ENCODE measurements at regions not wholly inside any gene's neighbourhood (a gene's known extent, or its start where the extent isn't known, plus 50 kb on each side); places are given as distances from the start of the nearest gene placed in this dataset.

- 65% methylated on average over 12 of the region's 12 CpGs for WGBS
- Histone ChIP-seq H3K4me1 (ENCODE audit: insufficient read depth) (no peaks in the 10 kb centered on the region), H3K4me3 (ENCODE audit: low read depth, low read length) (no peak overlapping the region), H3K27ac (ENCODE audit: low read depth) (no peak overlapping the region), H3K36me3 (ENCODE audit: insufficient read depth) (no peaks in the 10 kb centered on the region)
- DNase-seq (ENCODE audit: extremely low spot score): no peak
Observed at GRCh38 chr5:3889412-3890142, 293.9 kb downstream of the IRX1 start.

- WGBS: 49% methylated on average over 3 of the region's 3 CpGs
Observed at GRCh38 chr5:3891113-3891512, 295.5 kb downstream of the IRX1 start.

DNA sequence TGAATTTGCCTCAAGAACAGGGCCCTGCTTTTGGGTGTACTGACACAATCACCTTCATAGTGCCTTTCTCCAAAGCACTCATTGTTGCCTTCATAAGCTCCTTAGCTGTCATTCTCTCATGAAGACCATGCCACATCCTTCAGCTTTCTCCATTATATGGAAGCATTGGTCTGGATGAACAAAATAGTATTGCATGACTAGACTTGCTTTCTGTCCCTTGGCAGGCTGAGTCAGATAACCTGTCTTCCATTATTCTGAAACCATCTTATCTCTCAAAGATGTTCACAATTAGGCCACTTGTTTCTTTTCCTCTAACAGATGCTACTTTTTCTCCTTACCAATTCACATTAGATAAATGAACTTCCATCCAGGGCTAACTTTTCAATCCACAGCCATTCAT, 297.9 kb downstream of the IRX1 start:
- no peak overlapping the region for H3K4me3 ChIP-seq (ENCODE audit: low read depth, low read length)
- DNase-seq (ENCODE audit: extremely low spot score): no peak
- H3K36me3 ChIP-seq (ENCODE audit: insufficient read depth): no peaks in the 10 kb centered on the region
- H3K27ac ChIP-seq (ENCODE audit: low read depth): no peak overlapping the region
- H3K4me1 ChIP-seq (ENCODE audit: insufficient read depth): no peaks in the 10 kb centered on the region

More at GRCh38 chr5:3891113-3891512, 295.5 kb downstream of the IRX1 start:
- Histone ChIP-seq H3K27ac (ENCODE audit: low read depth) (no peak overlapping the region), H3K36me3 (ENCODE audit: insufficient read depth) (no peaks in the 10 kb centered on the region), H3K4me3 (ENCODE audit: low read depth, low read length) (no peak overlapping the region), H3K4me1 (ENCODE audit: insufficient read depth) (no peaks in the 10 kb centered on the region)
- DNase-seq (ENCODE audit: extremely low spot score): no peak

GRCh38 chr5:3893975-3894374, 298.3 kb downstream of the IRX1 start:
- Histone ChIP-seq H3K4me3 (ENCODE audit: low read depth, low read length) (no peak overlapping the region), H3K36me3 (ENCODE audit: insufficient read depth) (no peaks in the 10 kb centered on the region), H3K4me1 (ENCODE audit: insufficient read depth) (no peaks in the 10 kb centered on the region), H3K27ac (ENCODE audit: low read depth) (no peak overlapping the region)
- no peak for DNase-seq (ENCODE audit: extremely low spot score)
- WGBS: 76% methylated on average over 1 of the region's 1 CpG

- no peaks in the 10 kb centered on the region for H3K36me3 ChIP-seq (ENCODE audit: insufficient read depth)
- no peak overlapping the region for H3K4me3 ChIP-seq (ENCODE audit: low read depth, low read length)
- no peak overlapping the region for H3K27ac ChIP-seq (ENCODE audit: low read depth)
- 63% methylated on average over 5 of the region's 5 CpGs for WGBS
- DNase-seq (ENCODE audit: extremely low spot score): no peak
- no peaks in the 10 kb centered on the region for H3K4me1 ChIP-seq (ENCODE audit: insufficient read depth)
Observed at GRCh38 chr5:3896098-3896497, 300.5 kb downstream of the IRX1 start.

- H3K36me3 ChIP-seq (ENCODE audit: insufficient read depth): no peaks in the 10 kb centered on the region
- H3K4me3 ChIP-seq (ENCODE audit: low read depth, low read length): no peak overlapping the region
- H3K4me1 ChIP-seq (ENCODE audit: insufficient read depth): no peaks in the 10 kb centered on the region
- 65% methylated on average over 5 of the region's 5 CpGs for WGBS
- no peak for DNase-seq (ENCODE audit: extremely low spot score)
- no peak overlapping the region for H3K27ac ChIP-seq (ENCODE audit: low read depth)
Observed at GRCh38 chr5:3899093-3899492, 303.5 kb downstream of the IRX1 start.

DNA sequence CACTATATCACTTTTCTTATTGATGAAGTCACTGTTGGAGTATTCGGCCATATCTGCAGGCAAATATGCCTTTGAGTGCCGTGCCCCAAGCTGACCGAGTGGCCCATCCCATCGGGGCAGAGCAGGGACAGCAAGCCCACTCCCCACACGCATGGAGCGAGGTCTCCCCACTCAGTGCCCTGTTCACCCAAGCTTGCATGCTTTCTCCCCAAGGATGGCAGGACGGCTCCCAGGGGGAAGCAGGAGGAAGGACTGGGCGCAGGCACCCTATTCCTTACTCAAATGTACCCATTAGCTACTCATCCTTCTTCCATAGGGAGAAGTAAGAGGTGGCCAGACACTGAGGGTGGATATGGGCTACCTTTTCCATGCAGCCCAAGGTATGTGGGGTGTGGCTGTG, 309.0 kb downstream of the IRX1 start:
- Histone ChIP-seq H3K27ac (ENCODE audit: low read depth) (no peak overlapping the region), H3K4me3 (ENCODE audit: low read depth, low read length) (no peak overlapping the region), H3K4me1 (ENCODE audit: insufficient read depth) (no peaks in the 10 kb centered on the region), H3K36me3 (ENCODE audit: insufficient read depth) (no peaks in the 10 kb centered on the region)
- 79% methylated on average over 8 of the region's 8 CpGs for WGBS
- no peak for DNase-seq (ENCODE audit: extremely low spot score)

DNA sequence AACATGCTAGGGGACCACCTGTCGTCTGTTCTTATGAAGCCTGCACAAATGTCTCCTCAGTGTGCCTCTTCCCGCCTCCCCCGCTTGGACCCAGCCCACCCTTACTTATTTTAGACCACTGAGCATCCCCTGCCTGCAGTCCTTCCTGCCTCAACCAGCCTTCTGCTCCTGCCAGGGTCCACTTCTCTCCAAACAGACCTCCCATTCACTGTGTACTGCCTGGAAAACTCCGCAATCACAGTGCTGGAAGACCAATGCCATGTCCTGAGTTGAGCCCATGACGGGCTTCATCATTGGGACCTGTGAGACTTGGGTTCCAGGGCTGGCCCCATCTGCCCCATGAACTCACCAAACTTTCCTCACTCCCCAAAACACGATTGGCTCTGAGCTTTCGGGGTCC, 309.4 kb downstream of the IRX1 start:
- H3K36me3 ChIP-seq (ENCODE audit: insufficient read depth): no peaks in the 10 kb centered on the region
- DNase-seq (ENCODE audit: extremely low spot score): no peak
- H3K4me3 ChIP-seq (ENCODE audit: low read depth, low read length): no peak overlapping the region
- 76% methylated on average over 7 of the region's 7 CpGs for WGBS
- H3K4me1 ChIP-seq (ENCODE audit: insufficient read depth): no peaks in the 10 kb centered on the region
- no peak overlapping the region for H3K27ac ChIP-seq (ENCODE audit: low read depth)

GRCh38 chr5:3905521-3905920, 309.9 kb downstream of the IRX1 start:
- Histone ChIP-seq H3K27ac (ENCODE audit: low read depth) (no peak overlapping the region), H3K4me3 (ENCODE audit: low read depth, low read length) (no peak overlapping the region), H3K4me1 (ENCODE audit: insufficient read depth) (no peaks in the 10 kb centered on the region), H3K36me3 (ENCODE audit: insufficient read depth) (no peaks in the 10 kb centered on the region)
- WGBS: 83% methylated on average over 3 of the region's 3 CpGs
- DNase-seq (ENCODE audit: extremely low spot score): no peak

DNA sequence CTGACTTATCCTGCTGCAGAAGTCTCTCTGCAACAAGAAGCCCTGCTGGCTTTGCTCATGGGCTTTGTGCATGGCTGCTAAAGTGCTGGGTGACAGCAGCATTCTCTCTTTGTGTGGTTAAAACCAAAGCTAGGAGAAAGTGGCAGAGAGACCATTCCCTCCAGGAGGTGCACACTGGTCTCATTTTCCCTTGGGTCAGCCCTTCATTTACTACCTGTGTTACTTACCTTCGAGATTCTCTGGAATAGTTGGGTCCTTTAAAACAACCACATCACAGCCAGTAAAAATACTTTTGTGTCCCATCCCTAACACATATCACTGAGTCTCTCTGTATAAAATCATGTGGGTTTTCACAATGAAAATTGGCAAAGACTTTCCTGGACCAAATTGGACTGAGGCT, 315.5 kb downstream of the IRX1 start:
- Histone ChIP-seq H3K4me1 (ENCODE audit: insufficient read depth) (no peaks in the 10 kb centered on the region), H3K4me3 (ENCODE audit: low read depth, low read length) (no peak overlapping the region), H3K36me3 (ENCODE audit: insufficient read depth) (no peaks in the 10 kb centered on the region), H3K27ac (ENCODE audit: low read depth) (no peak overlapping the region)
- WGBS: 61% methylated on average over 1 of the region's 1 CpG
- no peak for DNase-seq (ENCODE audit: extremely low spot score)

- no peak overlapping the region for H3K27ac ChIP-seq (ENCODE audit: low read depth)
- DNase-seq (ENCODE audit: extremely low spot score): no peak
- H3K4me3 ChIP-seq (ENCODE audit: low read depth, low read length): no peak overlapping the region
- WGBS: 58% methylated on average over 4 of the region's 4 CpGs
- no peaks in the 10 kb centered on the region for H3K36me3 ChIP-seq (ENCODE audit: insufficient read depth)
- H3K4me1 ChIP-seq (ENCODE audit: insufficient read depth): no peaks in the 10 kb centered on the region
Observed at GRCh38 chr5:3911773-3912172, 316.1 kb downstream of the IRX1 start.

- Histone ChIP-seq H3K36me3 (ENCODE audit: insufficient read depth) (no peaks in the 10 kb centered on the region), H3K27ac (ENCODE audit: low read depth) (no peak overlapping the region), H3K4me1 (ENCODE audit: insufficient read depth) (no peaks in the 10 kb centered on the region), H3K4me3 (ENCODE audit: low read depth, low read length) (no peak overlapping the region)
- DNase-seq (ENCODE audit: extremely low spot score): no peak
- 91% methylated on average over 7 of the region's 7 CpGs for WGBS
Observed at GRCh38 chr5:3912790-3913189, 317.2 kb downstream of the IRX1 start.

- Histone ChIP-seq H3K4me1 (ENCODE audit: insufficient read depth) (no peaks in the 10 kb centered on the region), H3K27ac (ENCODE audit: low read depth) (no peak overlapping the region), H3K36me3 (ENCODE audit: insufficient read depth) (no peaks in the 10 kb centered on the region), H3K4me3 (ENCODE audit: low read depth, low read length) (no peak overlapping the region)
- WGBS: 86% methylated on average over 3 of the region's 3 CpGs
- no peak for DNase-seq (ENCODE audit: extremely low spot score)
Observed at GRCh38 chr5:3913279-3913678, 317.6 kb downstream of the IRX1 start.

- H3K36me3 ChIP-seq (ENCODE audit: insufficient read depth): no peaks in the 10 kb centered on the region
- H3K4me1 ChIP-seq (ENCODE audit: insufficient read depth): no peaks in the 10 kb centered on the region
- H3K4me3 ChIP-seq (ENCODE audit: low read depth, low read length): no peak overlapping the region
- 73% methylated on average over 7 of the region's 7 CpGs for WGBS
- H3K27ac ChIP-seq (ENCODE audit: low read depth): no peak overlapping the region
- no peak for DNase-seq (ENCODE audit: extremely low spot score)
Observed at GRCh38 chr5:3925022-3925421, 329.4 kb downstream of the IRX1 start.

GRCh38 chr5:3925935-3926334, 330.3 kb downstream of the IRX1 start:
- no peak for DNase-seq (ENCODE audit: extremely low spot score)
- no peak overlapping the region for H3K4me3 ChIP-seq (ENCODE audit: low read depth, low read length)
- H3K27ac ChIP-seq (ENCODE audit: low read depth): no peak overlapping the region
- no peaks in the 10 kb centered on the region for H3K4me1 ChIP-seq (ENCODE audit: insufficient read depth)
- WGBS: 66% methylated on average over 8 of the region's 8 CpGs
- no peaks in the 10 kb centered on the region for H3K36me3 ChIP-seq (ENCODE audit: insufficient read depth)

Data from urinary bladder (tissue), 3 donors.